H1 (cell line): ENCODE measurements at regions not wholly inside any gene's neighbourhood (a gene's known extent, or its start where the extent isn't known, plus 50 kb on each side); places are given as distances from the start of the nearest gene placed in this dataset.

Experiments used
- CBX8 ChIP-seq: fragments of 300-800, 300-1000 bp; sonication (generic); IDR thresholded peaks from 2 replicates; pipeline ENCODE4 v1.7.1; 2016; ENCODE audit warnings: low read depth, low read length, borderline replicate concordance
- HDAC6 ChIP-seq: IDR thresholded peaks from one replicate; pipeline ENCODE4 v1.7.1; 2012; ENCODE audit warnings: low read depth, mild to moderate bottlenecking, inconsistent platforms, low read length, moderate library complexity
- SAP30 ChIP-seq: fragments of 300-600 bp; sonication (generic); IDR thresholded peaks from 2 replicates; pipeline ENCODE4 v1.7.1; 2012; ENCODE audit warnings: low read length, moderate library complexity, mild to moderate bottlenecking, inconsistent platforms; ENCODE audit not compliant: insufficient read depth, insufficient replicate concordance
- SIX5 ChIP-seq: IDR thresholded peaks from 2 replicates; pipeline ENCODE4 v1.6.1; 2011; ENCODE audit warnings: mild to moderate bottlenecking, low read depth, low read length
- SRF ChIP-seq: IDR thresholded peaks from 2 replicates; pipeline ENCODE4 v1.6.1; 2011; ENCODE audit warnings: mild to moderate bottlenecking, low read depth, low read length, moderate library complexity
- TF ChIP-seq, protein P1 (sequence below): IDR thresholded peaks from 2 replicates; pipeline ENCODE4 v1.6.1; 2012; ENCODE audit warnings: low read length, inconsistent platforms

DNA sequence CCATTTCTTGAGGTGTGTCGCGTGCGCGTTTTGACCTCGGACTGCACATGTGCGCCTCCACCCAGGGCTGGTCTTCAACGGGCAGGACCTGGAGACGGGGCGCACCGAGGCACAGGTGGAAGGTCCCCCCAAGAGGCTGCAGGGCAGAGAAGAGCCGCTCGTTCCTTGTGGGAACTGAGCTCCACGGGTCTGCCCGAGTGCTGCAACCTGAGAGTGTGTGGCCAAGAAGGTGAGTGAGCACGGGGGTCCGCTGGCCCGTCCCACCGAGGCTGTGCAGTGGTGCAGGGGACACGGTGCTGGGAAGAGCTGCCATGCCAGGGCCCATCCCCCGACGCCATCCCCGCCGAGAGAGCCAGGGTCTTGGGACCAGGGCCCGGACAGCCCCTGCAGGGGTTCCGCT lies 268.3 kb downstream of the GALR1 start (continued):
- TF ChIP-seq SAP30 = no peak
- no peak for TF ChIP-seq CBX8
- TF ChIP-seq, protein P1, sequence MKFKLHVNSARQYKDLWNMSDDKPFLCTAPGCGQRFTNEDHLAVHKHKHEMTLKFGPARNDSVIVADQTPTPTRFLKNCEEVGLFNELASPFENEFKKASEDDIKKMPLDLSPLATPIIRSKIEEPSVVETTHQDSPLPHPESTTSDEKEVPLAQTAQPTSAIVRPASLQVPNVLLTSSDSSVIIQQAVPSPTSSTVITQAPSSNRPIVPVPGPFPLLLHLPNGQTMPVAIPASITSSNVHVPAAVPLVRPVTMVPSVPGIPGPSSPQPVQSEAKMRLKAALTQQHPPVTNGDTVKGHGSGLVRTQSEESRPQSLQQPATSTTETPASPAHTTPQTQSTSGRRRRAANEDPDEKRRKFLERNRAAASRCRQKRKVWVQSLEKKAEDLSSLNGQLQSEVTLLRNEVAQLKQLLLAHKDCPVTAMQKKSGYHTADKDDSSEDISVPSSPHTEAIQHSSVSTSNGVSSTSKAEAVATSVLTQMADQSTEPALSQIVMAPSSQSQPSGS = no peak
- TF ChIP-seq SIX5 = no peak
- TF ChIP-seq SRF = no peak
- no peak for TF ChIP-seq HDAC6
